ENCODE measurements at regions not wholly inside any gene's neighbourhood (a gene's known extent, or its start where the extent isn't known, plus 50 kb on each side); places are given as distances from the start of the nearest gene placed in this dataset.

- Histone ChIP-seq H3K4me1 (no peaks in the 10 kb centered on the region), H3K27ac (no peak overlapping the region), H3K4me3 (no peak overlapping the region), H3K27me3 (peaks cover 0 to 23% (median 0%) of the 10 kb centered on the region in 9 donors), H3K36me3 (no peaks in the 10 kb centered on the region), H3K9me3 (peaks cover 0 to 19% (median 3%) of the 10 kb centered on the region in 12 donors)
- DNase-seq (peak in 2 of 5 donors; percentile 5 to 10), ATAC-seq (no peak)
- TF ChIP-seq CTCF (IDR thresholded peaks at IDR 0.05) (no peak), POLR2A (IDR thresholded peaks at IDR 0.05) (no peak)
- intact Hi-C loops (cut with DNase I) = loop anchor here in 1 of 10 donors (10.0 kb wide), 1 partner anchor 237 kb away; no protein-coding TSS in a partner anchor
- 68 to 76% (median 72%) methylated on average over 13 of the region's 13 CpGs for WGBS, 4 donors
Observed at GRCh38 chr14:105931808-105932483, 405.6 kb downstream of the TMEM121 start.

GRCh38 chr14:105933238-105933637 lies 406.9 kb downstream of the TMEM121 start:
- intact Hi-C loops (cut with DNase I) = loop anchor here in 1 of 10 donors (10.0 kb wide), 1 partner anchor 238 kb away; no protein-coding TSS in a partner anchor
- peaks cover 0 to 23% (median 0%) of the 10 kb centered on the region in 9 donors for H3K27me3 ChIP-seq
- DNase-seq (peak in 2 of 5 donors; percentile 2 to 3), ATAC-seq (no peak)
- WGBS, 4 donors = 53 to 67% (median 63%) methylated on average over 7 of the region's 7 CpGs
- no peaks in the 10 kb centered on the region for H3K4me1 ChIP-seq
- H3K36me3 ChIP-seq = no peaks in the 10 kb centered on the region
- peaks cover 0 to 23% (median 6%) of the 10 kb centered on the region in 12 donors for H3K9me3 ChIP-seq
- TF ChIP-seq CTCF (IDR thresholded peaks at IDR 0.05) (no peak), POLR2A (IDR thresholded peaks at IDR 0.05) (no peak)
- H3K4me3 ChIP-seq = no peak overlapping the region
- no peak overlapping the region for H3K27ac ChIP-seq

GRCh38 chr14:105935384-105935783 lies 409.0 kb downstream of the TMEM121 start:
- ATAC-seq = no peak
- H3K9me3 ChIP-seq = peaks cover 0 to 41% (median 23%) of the 10 kb centered on the region in 12 donors
- DNase-seq = peak in 1 of 5 donors; percentile 29

More at GRCh38 chr14:105935384-105935783, 409.0 kb downstream of the TMEM121 start:
- peaks cover 0 to 23% (median 0%) of the 10 kb centered on the region in 9 donors for H3K27me3 ChIP-seq
- TF ChIP-seq POLR2A (IDR thresholded peaks at IDR 0.05) (no peak), CTCF (IDR thresholded peaks at IDR 0.05) (no peak)
- intact Hi-C loops (cut with DNase I) = loop anchor here in 1 of 10 donors (10.0 kb wide), 1 partner anchor 241 kb away; no protein-coding TSS in a partner anchor
- no peak overlapping the region for H3K4me3 ChIP-seq
- H3K27ac ChIP-seq = no peak overlapping the region
- H3K36me3 ChIP-seq = no peaks in the 10 kb centered on the region
- WGBS, 4 donors = 60 to 74% (median 70%) methylated on average over 3 of the region's 3 CpGs
- H3K4me1 ChIP-seq = no peaks in the 10 kb centered on the region

Data from heart left ventricle (tissue), 16 donors.